Transverse colon (tissue), 4 donors: ENCODE measurements at regions not wholly inside any gene's neighbourhood (a gene's known extent, or its start where the extent isn't known, plus 50 kb on each side); places are given as distances from the start of the nearest gene placed in this dataset.

Source experiments
- DNase-seq: peaks from one replicate; pipeline ENCODE4 v3.0.0-alpha.2; 2019
- H3K27ac ChIP-seq, 4 donors: fragments of 200-600 bp; sonication (generic); 2 replicates each; pipeline ENCODE4 v1.5.1; 2016 to 2018; ENCODE audit warnings: inconsistent platforms in 4 of 4
- H3K27me3 ChIP-seq: fragments of 200-600 bp; sonication (generic); 2 replicates; pipeline ENCODE4 v1.5.1; 2017; ENCODE audit warnings: inconsistent platforms
- H3K36me3 ChIP-seq, 4 donors: fragments of 200-600 bp; sonication (generic); 2 replicates each; pipeline ENCODE4 v1.5.1; 2017 to 2019; ENCODE audit warnings: inconsistent platforms in 4 of 4
- H3K4me1 ChIP-seq, 4 donors: fragments of 200-600 bp; sonication (generic); 2 replicates each; pipeline ENCODE4 v1.5.1; 2017 to 2020; ENCODE audit warnings: inconsistent platforms in 4 of 4
- H3K4me3 ChIP-seq, 4 donors: fragments of 200-600 bp; sonication (generic); 1 replicate in 1 of 4; 2 replicates in 3 of 4; pipeline versions ENCODE4 v1.5.1 to v1.6.1; 2017 to 2019; ENCODE audit warnings: inconsistent platforms in 4 of 4
- H3K9me3 ChIP-seq, 2 donors: fragments of 200-600 bp; sonication (generic); 2 replicates each; pipeline ENCODE4 v1.5.1; 2017 to 2019; ENCODE audit warnings: inconsistent platforms in 2 of 2
- EP300 ChIP-seq: sonication (generic); formaldehyde crosslinking; IDR thresholded peaks from one replicate; pipeline ENCODE4 v1.6.1; 2017; ENCODE audit warnings: antibody characterized with exemption, low read depth
- POLR2A ChIP-seq: fragments of 450-650 bp; IDR thresholded peaks from one replicate; pipeline ENCODE4 v1.6.1; 2016; ENCODE audit warnings: antibody characterized with exemption, mild to moderate bottlenecking, moderate library complexity
- POLR2AphosphoS5 ChIP-seq, 3 donors: sonication (generic); formaldehyde crosslinking; IDR thresholded peaks; one replicate each; pipeline ENCODE4 v1.6.1; 2016; ENCODE audit warnings: antibody characterized with exemption in 3 of 3
- WGBS, 2 donors: methylation state at CpG; one replicate each; pipeline ENCODE4 v1.1.5; 2018; ENCODE audit warnings: low coverage in 1 of 2; 5-methylcytosine and 5-hydroxymethylcytosine counted together
- in situ Hi-C, 4 donors: fragments of 200-750 bp; cut with MboI; loops; one replicate each; pipeline versions ENCODE4 v1.15.0 to v1.15.1; 2017; ENCODE audit warnings: low sequenced_read_pairs in 3 of 4, low pct_ligation_motif_present in 1 of 4, low pct_unique_long_range_greater_than_20kb in 1 of 4
- intact Hi-C: fragments of 100-400 bp; cut with DNase I; formaldehyde crosslinking; loops from one replicate; pipeline ENCODE4 v1.15.1; 2023; ENCODE audit warnings: low total_unique reads
- TF ChIP-seq, protein P1 (sequence below), 5 experiments: fragments of 200-600 bp in 3 of 5; fragments of 450-650 bp in 2 of 5; sonication (generic) in 3 of 5; IDR thresholded peaks; 1 replicate in 2 of 5; 2 replicates in 3 of 5; pipeline ENCODE4 v1.5.1; 2016 to 2017; ENCODE audit warnings: antibody characterized with exemption in 5 of 5, inconsistent platforms in 3 of 5, mild to moderate bottlenecking in 2 of 5, moderate library complexity in 1 of 5

- intact Hi-C loops (no loop called here), in situ Hi-C loops (no loop called here)
- H3K4me1 ChIP-seq = no peaks in the 10 kb centered on the region
- no peak for TF ChIP-seq POLR2AphosphoS5 (IDR thresholded peaks at IDR 0.05)
- no peak for TF ChIP-seq EP300
- TF ChIP-seq, protein P1, sequence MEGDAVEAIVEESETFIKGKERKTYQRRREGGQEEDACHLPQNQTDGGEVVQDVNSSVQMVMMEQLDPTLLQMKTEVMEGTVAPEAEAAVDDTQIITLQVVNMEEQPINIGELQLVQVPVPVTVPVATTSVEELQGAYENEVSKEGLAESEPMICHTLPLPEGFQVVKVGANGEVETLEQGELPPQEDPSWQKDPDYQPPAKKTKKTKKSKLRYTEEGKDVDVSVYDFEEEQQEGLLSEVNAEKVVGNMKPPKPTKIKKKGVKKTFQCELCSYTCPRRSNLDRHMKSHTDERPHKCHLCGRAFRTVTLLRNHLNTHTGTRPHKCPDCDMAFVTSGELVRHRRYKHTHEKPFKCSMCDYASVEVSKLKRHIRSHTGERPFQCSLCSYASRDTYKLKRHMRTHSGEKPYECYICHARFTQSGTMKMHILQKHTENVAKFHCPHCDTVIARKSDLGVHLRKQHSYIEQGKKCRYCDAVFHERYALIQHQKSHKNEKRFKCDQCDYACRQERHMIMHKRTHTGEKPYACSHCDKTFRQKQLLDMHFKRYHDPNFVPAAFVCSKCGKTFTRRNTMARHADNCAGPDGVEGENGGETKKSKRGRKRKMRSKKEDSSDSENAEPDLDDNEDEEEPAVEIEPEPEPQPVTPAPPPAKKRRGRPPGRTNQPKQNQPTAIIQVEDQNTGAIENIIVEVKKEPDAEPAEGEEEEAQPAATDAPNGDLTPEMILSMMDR (IDR thresholded peaks at IDR 0.05) = no peak
- TF ChIP-seq POLR2A = no peak
- H3K27me3 ChIP-seq = no peaks in the 10 kb centered on the region
- no peaks in the 10 kb centered on the region for H3K9me3 ChIP-seq
- no peaks in the 10 kb centered on the region for H3K36me3 ChIP-seq
- H3K27ac ChIP-seq = no peak overlapping the region
- DNase-seq = no peak
- no peak overlapping the region for H3K4me3 ChIP-seq
- WGBS, 2 donors = 59 to 66% methylated on average over 2 to 3 of the region's 3 CpGs
Measured at GRCh38 chr4:175309041-175309440, 390.9 kb downstream of the ADAM29 start.

- Histone ChIP-seq H3K9me3 (no peaks in the 10 kb centered on the region), H3K27me3 (no peaks in the 10 kb centered on the region), H3K27ac (no peak overlapping the region), H3K4me3 (no peak overlapping the region), H3K4me1 (no peaks in the 10 kb centered on the region), H3K36me3 (no peaks in the 10 kb centered on the region)
- TF ChIP-seq, protein P1 (IDR thresholded peaks at IDR 0.05) = no peak
- TF ChIP-seq POLR2AphosphoS5 (IDR thresholded peaks at IDR 0.05) (no peak), POLR2A (no peak), EP300 (no peak)
- intact Hi-C loops (no loop called here), in situ Hi-C loops (no loop called here)
- 84 to 100% methylated on average over 1 to 5 of the region's 5 CpGs for WGBS, 2 donors
- no peak for DNase-seq
Measured at GRCh38 chr4:175325230-175325629, 407.1 kb downstream of the ADAM29 start.

GRCh38 chr4:175326796-175327195, 408.6 kb downstream of the ADAM29 start:
- H3K27me3 ChIP-seq = no peaks in the 10 kb centered on the region
- no peak overlapping the region for H3K27ac ChIP-seq
- no peaks in the 10 kb centered on the region for H3K36me3 ChIP-seq
- in situ Hi-C loops (no loop called here), intact Hi-C loops (no loop called here)
- WGBS, 2 donors = 56 to 66% methylated on average over 3 of the region's 3 CpGs
- H3K9me3 ChIP-seq = no peaks in the 10 kb centered on the region
- no peaks in the 10 kb centered on the region for H3K4me1 ChIP-seq
- TF ChIP-seq, protein P1 (IDR thresholded peaks at IDR 0.05) = no peak
- TF ChIP-seq EP300 (no peak), POLR2A (no peak), POLR2AphosphoS5 (IDR thresholded peaks at IDR 0.05) (no peak)
- DNase-seq = no peak
- H3K4me3 ChIP-seq = no peak overlapping the region

DNA sequence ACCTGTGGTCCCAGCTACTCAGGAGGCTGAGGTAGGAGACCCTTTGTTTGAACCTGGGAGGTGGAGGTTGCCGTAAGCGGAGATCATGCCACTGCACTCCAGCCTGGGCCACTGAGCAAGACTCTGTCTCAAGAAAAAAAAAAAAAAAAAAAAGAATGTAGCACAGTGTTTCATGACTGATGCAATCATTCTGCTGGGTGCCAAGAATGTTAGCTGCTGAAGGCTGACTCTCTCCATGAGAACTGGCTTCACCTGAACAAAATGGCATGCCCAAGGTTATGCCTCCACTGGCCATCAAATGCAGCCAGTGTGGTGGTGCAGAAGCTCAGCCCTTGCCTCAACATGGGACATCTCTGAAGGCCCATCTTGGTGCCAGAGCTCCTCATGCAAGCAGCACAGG, 412.1 kb downstream of the ADAM29 start:
- no peak overlapping the region for H3K27ac ChIP-seq
- H3K27me3 ChIP-seq = no peaks in the 10 kb centered on the region
- TF ChIP-seq POLR2AphosphoS5 (IDR thresholded peaks at IDR 0.05) (no peak), POLR2A (no peak), EP300 (no peak)
- TF ChIP-seq, protein P1 (IDR thresholded peaks at IDR 0.05) = no peak
- intact Hi-C loops = no loop called here
- DNase-seq = no peak
- in situ Hi-C loops = no loop called here
- 100% methylated on average over 2 of the region's 2 CpGs; no CpG with 5 or more reads in 1 of the 2 donors for WGBS, 2 donors
- no peaks in the 10 kb centered on the region for H3K9me3 ChIP-seq
- no peak overlapping the region for H3K4me3 ChIP-seq
- no peaks in the 10 kb centered on the region for H3K36me3 ChIP-seq
- no peaks in the 10 kb centered on the region for H3K4me1 ChIP-seq
